Muscle of leg (tissue), 3 donors: ENCODE measurements at regions not wholly inside any gene's neighbourhood (a gene's known extent, or its start where the extent isn't known, plus 50 kb on each side); places are given as distances from the start of the nearest gene placed in this dataset.

Source experiments
- DNase-seq: peaks from one replicate; pipeline ENCODE4 v3.0.0; 2013
- H3K27ac ChIP-seq: one replicate; pipeline ENCODE4 v1.5.1; 2013; ENCODE audit warnings: mild to moderate bottlenecking, low read length, control low read depth
- H3K27me3 ChIP-seq: one replicate; pipeline ENCODE4 v1.6.1; 2013; ENCODE audit warnings: low read length; ENCODE audit not compliant: control insufficient read depth, insufficient read depth
- H3K36me3 ChIP-seq: one replicate; pipeline ENCODE4 v1.6.1; 2013; ENCODE audit warnings: low read length; ENCODE audit not compliant: control insufficient read depth, insufficient read depth
- H3K4me1 ChIP-seq: one replicate; pipeline ENCODE4 v1.6.1; 2013; ENCODE audit warnings: low read length; ENCODE audit not compliant: control insufficient read depth, insufficient read depth
- H3K4me3 ChIP-seq: one replicate; pipeline ENCODE4 v1.5.1; 2013; ENCODE audit warnings: low read length, control low read depth
- H3K9me3 ChIP-seq: replicated peaks from 2 replicates; pipeline ENCODE4 v1.6.1; 2013; ENCODE audit warnings: low read depth, low read length; ENCODE audit not compliant: control insufficient read depth
- WGBS: methylation state at CpG from one replicate; pipeline ENCODE4 v1.1.5; 2013; ENCODE audit warnings: missing lambda C conversion rate; ENCODE audit not compliant: insufficient coverage; 5-methylcytosine and 5-hydroxymethylcytosine counted together

GRCh38 chr21:28725396-28725795 lies 267.3 kb downstream of the LTN1 start:
- no peak overlapping the region for H3K4me3 ChIP-seq
- no peaks in the 10 kb centered on the region for H3K9me3 ChIP-seq
- H3K4me1 ChIP-seq: peaks cover 1% of the 10 kb centered on the region
- H3K27me3 ChIP-seq: no peaks in the 10 kb centered on the region
- H3K27ac ChIP-seq: no peak overlapping the region
- no CpG with 5 or more reads among the region's 1 CpG for WGBS
- no peak for DNase-seq
- H3K36me3 ChIP-seq: no peaks in the 10 kb centered on the region

DNA sequence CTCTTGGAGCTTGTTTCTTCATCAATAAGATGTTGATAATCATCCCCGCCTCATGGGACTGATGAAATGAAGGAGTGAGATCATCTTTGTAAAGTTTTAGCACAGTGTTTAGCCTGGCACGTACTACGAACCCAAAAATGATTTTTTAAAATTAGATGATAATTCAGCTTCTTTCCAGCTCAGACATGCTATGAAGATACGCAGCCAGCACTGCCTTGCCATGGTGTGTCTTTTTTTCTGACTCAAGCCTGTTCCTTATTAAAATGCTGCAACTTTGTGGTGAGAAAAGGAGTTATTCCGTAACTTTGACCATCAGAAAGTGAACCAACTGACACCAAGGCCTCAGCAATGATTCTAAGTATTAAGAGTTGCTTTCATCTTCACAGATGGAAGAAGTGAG lies 269.0 kb downstream of the LTN1 start:
- Histone ChIP-seq H3K27me3 (no peaks in the 10 kb centered on the region), H3K4me1 (no peaks in the 10 kb centered on the region), H3K4me3 (no peak overlapping the region), H3K9me3 (no peaks in the 10 kb centered on the region), H3K27ac (no peak overlapping the region), H3K36me3 (no peaks in the 10 kb centered on the region)
- WGBS: 80% methylated on average over 1 of the region's 5 CpGs
- DNase-seq: no peak

DNA sequence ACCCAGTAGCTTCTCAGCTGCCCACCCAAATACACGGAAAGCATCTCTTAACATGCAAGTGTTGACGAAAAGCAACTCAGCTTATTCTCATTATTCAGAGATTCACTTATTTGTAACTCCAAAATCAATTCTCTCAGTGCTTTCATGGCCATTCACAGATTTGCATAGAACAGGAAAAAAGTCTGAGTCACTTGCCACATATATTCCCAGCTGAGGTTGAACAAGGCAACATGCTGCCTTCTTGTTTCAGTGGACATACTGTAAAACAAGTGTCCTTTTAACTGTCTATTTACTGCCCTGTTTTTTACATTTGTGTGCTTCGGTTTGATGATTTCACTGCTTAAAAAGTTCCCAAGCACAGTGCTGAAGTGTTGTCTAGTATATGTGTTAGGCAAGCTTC lies 273.0 kb downstream of the LTN1 start:
- no peak overlapping the region for H3K4me3 ChIP-seq
- WGBS: 92% methylated on average over 2 of the region's 3 CpGs
- no peaks in the 10 kb centered on the region for H3K36me3 ChIP-seq
- no peak overlapping the region for H3K27ac ChIP-seq
- no peaks in the 10 kb centered on the region for H3K27me3 ChIP-seq
- no peak for DNase-seq
- H3K9me3 ChIP-seq: peaks cover 5% of the 10 kb centered on the region
- no peaks in the 10 kb centered on the region for H3K4me1 ChIP-seq

GRCh38 chr21:28714777-28715464 lies 277.8 kb downstream of the LTN1 start:
- DNase-seq: peak; percentile 31
- Histone ChIP-seq H3K9me3 (peaks cover 5% of the 10 kb centered on the region), H3K4me1 (no peaks in the 10 kb centered on the region), H3K36me3 (no peaks in the 10 kb centered on the region), H3K27me3 (no peaks in the 10 kb centered on the region), H3K27ac (peak overlapping the region; percentile 42), H3K4me3 (no peak overlapping the region)
- no CpG with 5 or more reads among the region's 1 CpG for WGBS

DNA sequence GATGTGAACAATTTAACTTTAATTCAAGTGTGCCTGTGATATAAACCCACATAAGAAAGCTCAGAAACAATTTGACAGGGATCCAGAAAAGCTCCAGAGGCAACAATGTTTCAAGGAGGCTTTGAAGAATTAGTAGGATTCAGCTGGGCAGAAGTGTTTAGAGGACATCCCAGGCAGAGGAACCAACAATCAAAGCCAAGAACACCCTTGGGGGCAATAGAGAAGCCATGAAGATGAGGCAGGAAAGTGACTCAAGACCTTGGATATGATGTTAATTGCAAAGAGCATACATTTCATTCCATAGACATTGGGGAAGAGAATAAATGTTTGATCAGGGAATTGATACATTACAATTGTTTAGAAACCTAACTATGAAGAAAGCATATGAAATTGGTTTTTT lies 280.3 kb downstream of the LTN1 start:
- no peaks in the 10 kb centered on the region for H3K36me3 ChIP-seq
- no peak for DNase-seq
- no peak overlapping the region for H3K27ac ChIP-seq
- peaks cover 2% of the 10 kb centered on the region for H3K4me1 ChIP-seq
- H3K27me3 ChIP-seq: no peaks in the 10 kb centered on the region
- peaks cover 8% of the 10 kb centered on the region for H3K9me3 ChIP-seq
- no peak overlapping the region for H3K4me3 ChIP-seq

DNA sequence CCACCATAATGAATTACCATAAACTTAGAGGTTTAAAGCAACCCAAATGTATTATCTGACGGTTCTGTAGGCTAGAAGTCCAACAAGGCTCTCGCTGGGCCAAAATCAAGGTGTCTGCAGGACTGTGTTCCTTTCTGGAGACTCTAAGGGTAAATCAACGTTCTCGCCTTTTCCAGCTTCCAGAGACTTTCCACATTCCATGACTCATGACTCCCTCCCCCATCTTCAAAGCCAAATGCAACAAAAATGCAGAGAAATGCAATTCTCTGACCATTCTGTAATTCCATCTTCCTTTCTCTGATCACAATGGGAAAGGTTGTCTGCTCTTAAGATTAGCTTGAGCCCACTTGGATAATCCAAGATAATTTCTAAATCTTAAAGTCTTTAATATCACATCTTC lies 287.1 kb downstream of the LTN1 start:
- 74% methylated on average over 4 of the region's 4 CpGs for WGBS
- no peak overlapping the region for H3K4me3 ChIP-seq

GRCh38 chr21:28704746-28705145 lies 287.9 kb downstream of the LTN1 start:
- Histone ChIP-seq H3K36me3 (no peaks in the 10 kb centered on the region), H3K27ac (peak overlapping the region; percentile 47), H3K9me3 (peaks cover 5% of the 10 kb centered on the region), H3K4me1 (peaks cover 4% of the 10 kb centered on the region), H3K27me3 (no peaks in the 10 kb centered on the region), H3K4me3 (no peak overlapping the region)
- no CpG with 5 or more reads among the region's 5 CpGs for WGBS
- DNase-seq: peak; percentile 80

More for the DNA sequence above, 287.1 kb downstream of the LTN1 start:
- H3K36me3 ChIP-seq: no peaks in the 10 kb centered on the region
- H3K9me3 ChIP-seq: peaks cover 5% of the 10 kb centered on the region
- no peak overlapping the region for H3K27ac ChIP-seq
- H3K4me1 ChIP-seq: peaks cover 4% of the 10 kb centered on the region
- no peaks in the 10 kb centered on the region for H3K27me3 ChIP-seq
- DNase-seq: no peak

GRCh38 chr21:28703861-28704260 lies 288.8 kb downstream of the LTN1 start:
- Histone ChIP-seq H3K36me3 (no peaks in the 10 kb centered on the region), H3K4me1 (peaks cover 3% of the 10 kb centered on the region), H3K9me3 (peaks cover 4% of the 10 kb centered on the region), H3K27ac (peak overlapping the region; percentile 16), H3K27me3 (no peaks in the 10 kb centered on the region), H3K4me3 (no peak overlapping the region)
- WGBS: no CpG with 5 or more reads among the region's 2 CpGs
- DNase-seq: no peak

DNA sequence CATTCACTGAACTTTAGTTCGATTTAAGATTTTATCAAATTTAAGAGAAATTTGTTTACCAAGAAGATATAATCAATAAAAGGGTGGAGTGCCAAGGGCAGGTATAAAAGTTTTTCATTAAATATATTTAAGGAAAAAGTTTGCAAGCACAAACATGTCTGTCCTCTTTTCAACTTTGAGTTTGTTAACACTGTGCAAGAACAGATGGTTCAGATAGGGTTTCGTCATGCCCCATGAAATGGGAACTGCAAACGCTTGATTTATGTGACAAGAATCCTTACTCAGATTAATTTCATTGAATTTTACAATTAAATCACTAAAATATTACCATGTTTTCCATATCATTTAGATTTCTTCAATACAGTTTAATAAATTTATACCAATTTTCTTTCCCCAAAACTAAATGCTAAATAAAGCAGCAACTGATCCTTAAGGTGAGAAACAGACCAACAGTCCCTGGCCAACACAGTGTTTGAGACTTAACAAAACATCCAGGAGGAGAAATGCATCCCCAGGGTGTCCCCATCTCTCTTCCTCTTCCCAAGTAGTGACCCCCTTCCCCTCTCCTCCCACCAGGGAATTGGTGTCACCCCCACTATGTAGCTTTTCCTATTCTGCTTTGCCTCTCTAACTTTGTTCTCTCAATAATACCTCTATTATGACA lies 292.9 kb downstream of the LTN1 start:
- Histone ChIP-seq H3K4me3 (no peak overlapping the region), H3K27me3 (no peaks in the 10 kb centered on the region), H3K27ac (no peak overlapping the region), H3K4me1 (peaks cover 2% of the 10 kb centered on the region), H3K9me3 (peaks cover 2% of the 10 kb centered on the region), H3K36me3 (no peaks in the 10 kb centered on the region)
- WGBS: no CpG with 5 or more reads among the region's 3 CpGs
- DNase-seq: peak; percentile 33

DNA sequence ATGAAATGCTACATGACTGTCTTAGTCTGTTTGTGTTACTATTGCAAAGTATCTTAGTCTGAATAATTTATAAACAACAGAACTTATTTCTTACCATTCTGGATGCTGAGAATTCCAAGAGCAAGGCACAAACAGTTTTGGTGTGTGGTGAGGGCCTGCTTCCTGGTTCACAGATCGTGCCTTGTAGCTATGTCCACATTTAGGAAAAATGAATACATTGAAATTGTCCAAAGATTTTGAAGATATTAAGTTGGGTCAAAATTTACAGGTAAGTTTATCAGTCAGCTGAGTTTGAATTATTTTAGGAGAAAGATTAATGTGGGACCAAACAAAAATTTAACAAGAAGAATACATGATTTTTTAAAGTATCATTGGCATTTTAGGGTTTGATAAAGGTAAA lies 293.5 kb downstream of the LTN1 start:
- Histone ChIP-seq H3K4me1 (no peaks in the 10 kb centered on the region), H3K4me3 (no peak overlapping the region), H3K27ac (no peak overlapping the region), H3K27me3 (no peaks in the 10 kb centered on the region), H3K36me3 (no peaks in the 10 kb centered on the region), H3K9me3 (peaks cover 2% of the 10 kb centered on the region)
- WGBS: 80% methylated on average over 1 of the region's 1 CpG
- DNase-seq: no peak
